Esophagus squamous epithelium (tissue), 5 donors: ENCODE measurements at regions not wholly inside any gene's neighbourhood (a gene's known extent, or its start where the extent isn't known, plus 50 kb on each side); places are given as distances from the start of the nearest gene placed in this dataset.

Source experiments
- DNase-seq: peaks from one replicate; lab custom pipeline; 2025; lab: John Stamatoyannopoulos, UW
- H3K27ac ChIP-seq, 4 donors: fragments of 200-600 bp; sonication (generic); one replicate each; pipeline ENCODE4 v1.5.1; 2016 to 2019; ENCODE audit warnings: mild to moderate bottlenecking in 1 of 4
- H3K27me3 ChIP-seq, 4 donors: fragments of 200-600 bp; sonication (generic); 1 replicate in 3 of 4; 2 replicates in 1 of 4; pipeline versions ENCODE4 v1.5.1 to v1.6.0; 2017 to 2021; ENCODE audit warnings: antibody characterized with exemption in 1 of 4
- H3K36me3 ChIP-seq, 3 donors: fragments of 200-600 bp; sonication (generic); one replicate each; pipeline ENCODE4 v1.5.1; 2016 to 2019
- H3K4me1 ChIP-seq, 3 donors: fragments of 200-600 bp; sonication (generic); one replicate each; pipeline ENCODE4 v1.5.1; 2017 to 2019
- H3K4me3 ChIP-seq, 4 donors: fragments of 200-600 bp; sonication (generic); 1 replicate in 3 of 4; 2 replicates in 1 of 4; pipeline ENCODE4 v1.5.1; 2016 to 2019; ENCODE audit warnings: mild to moderate bottlenecking in 2 of 4, moderate library complexity in 1 of 4
- H3K9me3 ChIP-seq, 3 donors: fragments of 200-600 bp; sonication (generic); one replicate each; pipeline ENCODE4 v1.5.1; 2016 to 2019
- CTCF ChIP-seq, 6 experiments: fragments of 450-650 bp in 4 of 6; fragments of 200-600 bp in 2 of 6; sonication (generic) in 2 of 6; IDR thresholded peaks; one replicate each; pipeline ENCODE4 v1.5.1; 2016 to 2019; ENCODE audit warnings: antibody characterized with exemption in 6 of 6, mild to moderate bottlenecking in 4 of 6, moderate library complexity in 4 of 6
- POLR2A ChIP-seq, 4 donors: fragments of 450-650 bp; IDR thresholded peaks; one replicate each; pipeline ENCODE4 v1.6.1; 2017; ENCODE audit warnings: antibody characterized with exemption in 4 of 4, mild to moderate bottlenecking in 4 of 4, moderate library complexity in 3 of 4
- WGBS, 2 donors: methylation state at CpG; one replicate each; pipeline ENCODE4 v1.1.5; 2018; 5-methylcytosine and 5-hydroxymethylcytosine counted together
- intact Hi-C: fragments of 100-400 bp; cut with DNase I; formaldehyde crosslinking; loops from one replicate; pipeline ENCODE4 v1.15.0; 2022
- donor health status: DM: yes; HTN: yes; CAD: no.

- WGBS, 2 donors = 84 to 85% methylated on average over 2 of the region's 2 CpGs
- intact Hi-C loops = no loop called here
Observed at GRCh38 chr1:229759586-229759985, 133.5 kb downstream of the URB2 start.

GRCh38 chr1:229760478-229760996 lies 134.5 kb downstream of the URB2 start:
- no peaks in the 10 kb centered on the region for H3K9me3 ChIP-seq
- no peak for DNase-seq
- no peaks in the 10 kb centered on the region for H3K36me3 ChIP-seq
- H3K4me3 ChIP-seq = no peak overlapping the region
- H3K4me1 ChIP-seq = no peaks in the 10 kb centered on the region
- no peaks in the 10 kb centered on the region for H3K27me3 ChIP-seq
- intact Hi-C loops = no loop called here
- H3K27ac ChIP-seq = no peak overlapping the region
- no peak for TF ChIP-seq POLR2A (IDR thresholded peaks at IDR 0.05)
- TF ChIP-seq CTCF (IDR thresholded peaks at IDR 0.05) = no peak
- 74 to 92% methylated on average over 2 to 3 of the region's 7 CpGs for WGBS, 2 donors

More at GRCh38 chr1:229759586-229759985, 133.5 kb downstream of the URB2 start:
- H3K4me3 ChIP-seq = no peak overlapping the region
- H3K27me3 ChIP-seq = no peaks in the 10 kb centered on the region
- no peaks in the 10 kb centered on the region for H3K36me3 ChIP-seq
- H3K27ac ChIP-seq = no peak overlapping the region
- H3K9me3 ChIP-seq = no peaks in the 10 kb centered on the region
- TF ChIP-seq CTCF (IDR thresholded peaks at IDR 0.05) = no peak
- TF ChIP-seq POLR2A (IDR thresholded peaks at IDR 0.05) = no peak
- H3K4me1 ChIP-seq = no peaks in the 10 kb centered on the region
- no peak for DNase-seq

- DNase-seq = no peak
- 52 to 62% methylated on average over 5 of the region's 5 CpGs for WGBS, 2 donors
- H3K27ac ChIP-seq = no peak overlapping the region
- no peak overlapping the region for H3K4me3 ChIP-seq
- TF ChIP-seq CTCF (IDR thresholded peaks at IDR 0.05) (no peak), POLR2A (IDR thresholded peaks at IDR 0.05) (no peak)
- no peaks in the 10 kb centered on the region for H3K9me3 ChIP-seq
- intact Hi-C loops = no loop called here
- peaks cover 0 to 5% (median 0%) of the 10 kb centered on the region in 4 donors for H3K27me3 ChIP-seq
- H3K36me3 ChIP-seq = no peaks in the 10 kb centered on the region
- no peaks in the 10 kb centered on the region for H3K4me1 ChIP-seq
Observed at GRCh38 chr1:229762891-229763290, 136.8 kb downstream of the URB2 start.

GRCh38 chr1:229768232-229768631 lies 142.2 kb downstream of the URB2 start:
- no peaks in the 10 kb centered on the region for H3K36me3 ChIP-seq
- no peak for DNase-seq
- H3K27ac ChIP-seq = no peak overlapping the region
- 74 to 86% methylated on average over 5 of the region's 5 CpGs for WGBS, 2 donors
- H3K27me3 ChIP-seq = peaks cover 0 to 13% (median 0%) of the 10 kb centered on the region in 4 donors
- no peak for TF ChIP-seq CTCF (IDR thresholded peaks at IDR 0.05)
- no peak for TF ChIP-seq POLR2A (IDR thresholded peaks at IDR 0.05)
- no peak overlapping the region for H3K4me3 ChIP-seq
- intact Hi-C loops = no loop called here
- H3K9me3 ChIP-seq = no peaks in the 10 kb centered on the region
- H3K4me1 ChIP-seq = no peaks in the 10 kb centered on the region

- no peak for DNase-seq
- TF ChIP-seq CTCF (IDR thresholded peaks at IDR 0.05) = no peak
- no peak for TF ChIP-seq POLR2A (IDR thresholded peaks at IDR 0.05)
- H3K36me3 ChIP-seq = no peaks in the 10 kb centered on the region
- no peaks in the 10 kb centered on the region for H3K4me1 ChIP-seq
- 80 to 81% methylated on average over 3 of the region's 3 CpGs for WGBS, 2 donors
- H3K27me3 ChIP-seq = peaks cover 0 to 13% (median 0%) of the 10 kb centered on the region in 4 donors
- intact Hi-C loops = no loop called here
- H3K27ac ChIP-seq = no peak overlapping the region
- H3K4me3 ChIP-seq = no peak overlapping the region
- H3K9me3 ChIP-seq = no peaks in the 10 kb centered on the region
Observed at GRCh38 chr1:229769006-229769405, 143.0 kb downstream of the URB2 start.
